PC-3 (cell line): ENCODE measurements at regions not wholly inside any gene's neighbourhood (a gene's known extent, or its start where the extent isn't known, plus 50 kb on each side); places are given as distances from the start of the nearest gene placed in this dataset.

Experiments
- ATAC-seq: fragments of 200-7000 bp; cut with Tn5 transposase; 2 replicates; pipeline ENCODE4 v1.9.1; 2020; ENCODE audit warnings: mild to moderate bottlenecking, moderate library complexity
- BruUV-seq: library from RNA; stranded (reverse); fragments of 400-500 nt; replicated peaks from 2 replicates; lab custom pipeline; 2021; lab: Mats Ljungman, UMichigan
- CTCF ChIA-PET: fragments of 300-600 bp; sonication (Branson Sonifier 250); formaldehyde crosslinking; loops from one replicate; lab custom pipeline; 2022; ENCODE audit warnings: antibody characterized with exemption; lab: Charles Lee
- POLR2A ChIA-PET: fragments of 300-600 bp; sonication (Branson Sonifier 250); formaldehyde crosslinking; loops from one replicate; lab custom pipeline; 2022; ENCODE audit warnings: antibody characterized with exemption; ENCODE audit not compliant: unreplicated experiment; lab: Charles Lee
- DNase-seq: peaks from one replicate; pipeline ENCODE4 v3.0.0-alpha.2; 2015
- H2AFZ ChIP-seq: fragments of 300-600 bp; sonication (generic); 2 replicates; pipeline ENCODE4 v1.6.0; 2016; ENCODE audit warnings: antibody characterized with exemption, low read length
- H3F3A ChIP-seq: fragments of 300-600 bp; sonication (generic); one replicate; pipeline ENCODE4 v1.6.0; 2017; ENCODE audit warnings: antibody characterized with exemption, low read length, control low read depth, mild to moderate bottlenecking; ENCODE audit not compliant: unreplicated experiment
- H3K27ac ChIP-seq: fragments of 300-600 bp; sonication (generic); 2 replicates; pipeline ENCODE4 v1.5.1; 2016; ENCODE audit warnings: mild to moderate bottlenecking, low read length
- H3K27me3 ChIP-seq: fragments of 300-600 bp; sonication (generic); 2 replicates; pipeline ENCODE4 v1.6.1; 2016; ENCODE audit warnings: low read length, mixed read lengths
- H3K36me3 ChIP-seq: fragments of 300-600 bp; sonication (generic); 2 replicates; pipeline ENCODE4 v1.6.1; 2016; ENCODE audit warnings: low read depth, mixed run types, low read length, mixed read lengths
- H3K4me1 ChIP-seq: fragments of 300-600 bp; sonication (generic); 2 replicates; pipeline ENCODE4 v1.5.1; 2016; ENCODE audit warnings: low read length; ENCODE audit not compliant: insufficient read depth
- H3K4me2 ChIP-seq: fragments of 300-600 bp; sonication (generic); 2 replicates; pipeline ENCODE4 v1.6.0; 2016; ENCODE audit warnings: low read length
- H3K4me3 ChIP-seq: fragments of 300-600 bp; sonication (generic); 2 replicates; pipeline ENCODE4 v1.5.1; 2016; ENCODE audit warnings: mild to moderate bottlenecking, low read length, mixed read lengths
- H3K79me2 ChIP-seq: fragments of 300-600 bp; sonication (generic); 2 replicates; pipeline ENCODE4 v1.6.1; 2017; ENCODE audit warnings: low read length, mixed read lengths
- H3K9ac ChIP-seq: fragments of 300-600 bp; sonication (generic); 2 replicates; pipeline ENCODE4 v1.6.0; 2016; ENCODE audit warnings: mild to moderate bottlenecking, low read length
- H3K9me2 ChIP-seq: fragments of 300-600 bp; sonication (generic); replicated peaks from 2 replicates; pipeline ENCODE4 v1.6.1; 2016; ENCODE audit warnings: mixed run types, low read length, mixed read lengths
- H3K9me3 ChIP-seq: fragments of 300-600 bp; sonication (generic); 2 replicates; pipeline ENCODE4 v1.6.1; 2016; ENCODE audit warnings: low read length, mixed read lengths
- H4K20me1 ChIP-seq: fragments of 300-600 bp; sonication (generic); 2 replicates; pipeline ENCODE4 v1.6.1; 2016; ENCODE audit warnings: low read length, mixed read lengths
- CTCF ChIP-seq: fragments of 300-600 bp; sonication (generic); conservative IDR thresholded peaks from 2 replicates; pipeline ENCODE4 v1.5.1; 2017; ENCODE audit warnings: antibody characterized with exemption, low read depth, mild to moderate bottlenecking, low read length
- EZH2 ChIP-seq: fragments of 300-600 bp; sonication (generic); IDR thresholded peaks from one replicate; pipeline ENCODE4 v1.6.1; 2017; ENCODE audit warnings: antibody characterized with exemption, mild to moderate bottlenecking, low read length; ENCODE audit not compliant: unreplicated experiment
- EZH2phosphoT487 ChIP-seq: fragments of 300-600 bp; sonication (generic); IDR thresholded peaks from 2 replicates; pipeline ENCODE4 v1.6.1; 2018; ENCODE audit warnings: mild to moderate bottlenecking, antibody characterized with exemption, low read length, borderline replicate concordance
- intact Hi-C: fragments of 100-400 bp; cut with micrococcal nuclease; formaldehyde crosslinking; loops from 2 replicates; pipeline ENCODE4 v1.9.0; 2023

GRCh38 chr14:87705439-87705896 is 287.5 kb downstream of the GALC start:
- Histone ChIP-seq H3K9ac (no peak overlapping the region), H3K4me2 (no peak overlapping the region), H3K4me3 (no peak overlapping the region), H3K36me3 (no peaks in the 10 kb centered on the region), H3K9me2 (no peaks in the 10 kb centered on the region), H3K9me3 (0 out of 2 replicates have a peak, but pooled peaks cover 4% of the 10 kb centered on the region), H3K79me2 (no peaks in the 10 kb centered on the region), H2AFZ (no peak overlapping the region), H3F3A (no peaks in the 10 kb centered on the region), H3K27ac (no peak overlapping the region), H3K27me3 (no peaks in the 10 kb centered on the region), H3K4me1 (no peaks in the 10 kb centered on the region), H4K20me1 (no peaks in the 10 kb centered on the region)
- no TSS peak for BruUV-seq
- CTCF ChIA-PET = no interaction called here
- POLR2A ChIA-PET = no interaction called here
- intact Hi-C loops = no loop called here
- DNase-seq (no peak), ATAC-seq (no peak)
- TF ChIP-seq CTCF (no peak), EZH2phosphoT487 (no peak), EZH2 (no peak)

GRCh38 chr14:87698481-87698880 is 294.5 kb downstream of the GALC start:
- BruUV-seq = no TSS peak

More at GRCh38 chr14:87698481-87698880, 294.5 kb downstream of the GALC start:
- H3K27ac ChIP-seq = no peak overlapping the region
- no peaks in the 10 kb centered on the region for H3F3A ChIP-seq
- no peaks in the 10 kb centered on the region for H3K36me3 ChIP-seq
- H3K9me2 ChIP-seq = no peaks in the 10 kb centered on the region
- H3K27me3 ChIP-seq = no peaks in the 10 kb centered on the region
- no peak overlapping the region for H3K4me3 ChIP-seq
- DNase-seq (no peak), ATAC-seq (no peak)
- H2AFZ ChIP-seq = no peak overlapping the region
- H3K9ac ChIP-seq = no peak overlapping the region
- peaks cover 3% of the 10 kb centered on the region; the same call in 1 of the 2 replicates for H3K9me3 ChIP-seq
- H4K20me1 ChIP-seq = no peaks in the 10 kb centered on the region
- ChIA-PET CTCF (no interaction called here), POLR2A (no interaction called here)
- intact Hi-C loops = no loop called here
- no peak for TF ChIP-seq CTCF
- no peak for TF ChIP-seq EZH2phosphoT487
- no peak for TF ChIP-seq EZH2
- no peaks in the 10 kb centered on the region for H3K79me2 ChIP-seq
- no peak overlapping the region for H3K4me2 ChIP-seq
- no peaks in the 10 kb centered on the region for H3K4me1 ChIP-seq
